ENCODE measurements at regions not wholly inside any gene's neighbourhood (a gene's known extent, or its start where the extent isn't known, plus 50 kb on each side); places are given as distances from the start of the nearest gene placed in this dataset.

GRCh38 chr9:13508681-13509080, 229.2 kb upstream of the MPDZ start:
- H3K4me3 ChIP-seq (ENCODE audit: low read depth, low read length): no peak overlapping the region
- DNase-seq (ENCODE audit: low read depth): no peak
- no peak for TF ChIP-seq CTCF (conservative IDR thresholded peaks at IDR 0.05; ENCODE audit: low read depth, low read length)

GRCh38 chr9:13508086-13508485, 228.6 kb upstream of the MPDZ start:
- H3K4me3 ChIP-seq (ENCODE audit: low read depth, low read length): no peak overlapping the region
- TF ChIP-seq CTCF (conservative IDR thresholded peaks at IDR 0.05; ENCODE audit: low read depth, low read length): no peak
- DNase-seq (ENCODE audit: low read depth): no peak

GRCh38 chr9:13505797-13506196, 226.3 kb upstream of the MPDZ start:
- no peak for TF ChIP-seq CTCF (conservative IDR thresholded peaks at IDR 0.05; ENCODE audit: low read depth, low read length)
- DNase-seq (ENCODE audit: low read depth): no peak
- H3K4me3 ChIP-seq (ENCODE audit: low read depth, low read length): no peak overlapping the region

GRCh38 chr9:13503599-13503998, 224.1 kb upstream of the MPDZ start:
- TF ChIP-seq CTCF (conservative IDR thresholded peaks at IDR 0.05; ENCODE audit: low read depth, low read length): no peak

GRCh38 chr9:13502484-13502883, 223.0 kb upstream of the MPDZ start:
- no peak for DNase-seq (ENCODE audit: low read depth)
- no peak overlapping the region for H3K4me3 ChIP-seq (ENCODE audit: low read depth, low read length)
- no peak for TF ChIP-seq CTCF (conservative IDR thresholded peaks at IDR 0.05; ENCODE audit: low read depth, low read length)

More at GRCh38 chr9:13503599-13503998, 224.1 kb upstream of the MPDZ start:
- no peak overlapping the region for H3K4me3 ChIP-seq (ENCODE audit: low read depth, low read length)
- no peak for DNase-seq (ENCODE audit: low read depth)

GRCh38 chr9:13501018-13501417, 221.5 kb upstream of the MPDZ start:
- no peak overlapping the region for H3K4me3 ChIP-seq (ENCODE audit: low read depth, low read length)
- no peak for TF ChIP-seq CTCF (conservative IDR thresholded peaks at IDR 0.05; ENCODE audit: low read depth, low read length)
- no peak for DNase-seq (ENCODE audit: low read depth)

GRCh38 chr9:13500034-13500433, 220.5 kb upstream of the MPDZ start:
- no peak for TF ChIP-seq CTCF (conservative IDR thresholded peaks at IDR 0.05; ENCODE audit: low read depth, low read length)
- H3K4me3 ChIP-seq (ENCODE audit: low read depth, low read length): no peak overlapping the region
- no peak for DNase-seq (ENCODE audit: low read depth)

All from choroid plexus epithelial cell (primary cell).